H1 (cell line): ENCODE measurements at regions not wholly inside any gene's neighbourhood (a gene's known extent, or its start where the extent isn't known, plus 50 kb on each side); places are given as distances from the start of the nearest gene placed in this dataset.

Experiments
- CREB1 ChIP-seq: IDR thresholded peaks from 2 replicates; pipeline ENCODE4 v1.6.1; 2012; ENCODE audit warnings: inconsistent platforms
- POLR2A ChIP-seq, 2 experiments: IDR thresholded peaks; 1 replicate in 1 of 2; 2 replicates in 1 of 2; pipeline ENCODE4 v1.6.1; 2011; ENCODE audit warnings: low read depth in 2 of 2, low read length in 2 of 2, mild to moderate bottlenecking in 2 of 2; ENCODE audit errors: control extremely low read depth in 1 of 2
- POLR2AphosphoS5 ChIP-seq: IDR thresholded peaks from 2 replicates; pipeline ENCODE4 v1.6.1; 2011; ENCODE audit warnings: low read depth, low read length
- RAD21 ChIP-seq, 2 experiments: IDR thresholded peaks in 1 of 2; conservative IDR thresholded peaks in 1 of 2; 2 replicates each; pipeline ENCODE4 v1.6.1; 2011; ENCODE audit warnings: low read depth in 2 of 2, low read length in 2 of 2, improper control_type of control experiment in 1 of 2, inconsistent platforms in 1 of 2, mild to moderate bottlenecking in 1 of 2, moderate library complexity in 1 of 2
- SIX5 ChIP-seq: IDR thresholded peaks from 2 replicates; pipeline ENCODE4 v1.6.1; 2011; ENCODE audit warnings: mild to moderate bottlenecking, low read depth, low read length
- TF ChIP-seq, protein P1 (sequence below), 3 experiments: IDR thresholded peaks; 1 replicate in 2 of 3; 2 replicates in 1 of 3; pipeline versions ENCODE4 v1.5.1 to v1.6.1; 2011; ENCODE audit warnings: low read length in 3 of 3, mild to moderate bottlenecking in 3 of 3, inconsistent platforms in 2 of 3, low read depth in 1 of 3, moderate library complexity in 1 of 3; ENCODE audit not compliant: insufficient read depth in 1 of 3; ENCODE audit errors: control extremely low read depth in 1 of 3
- TF ChIP-seq, protein P2 (sequence below): IDR thresholded peaks from 2 replicates; pipeline ENCODE4 v1.6.1; 2012; ENCODE audit warnings: low read length, inconsistent platforms

DNA sequence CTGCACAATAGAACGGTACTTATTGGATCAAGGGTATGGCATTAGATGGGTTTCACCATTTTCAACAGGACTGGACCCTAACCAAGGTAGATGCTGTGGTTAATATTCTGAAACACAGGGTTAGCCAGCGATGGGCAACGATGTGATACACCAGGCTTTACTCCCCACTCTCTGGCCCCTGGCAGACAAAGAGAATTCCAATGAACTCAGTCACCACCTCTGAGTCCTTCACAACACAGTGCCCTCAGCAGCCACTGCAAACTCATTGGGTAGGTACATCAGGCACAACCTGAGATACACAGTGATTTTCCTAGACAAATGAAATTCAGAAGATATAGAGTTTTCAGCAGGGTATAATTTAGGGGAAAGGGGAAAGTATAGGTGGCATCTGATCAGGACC, 634.5 kb downstream of the ZEB2 start:
- no peak for TF ChIP-seq POLR2A (IDR thresholded peaks at IDR 0.05; ENCODE audit: control extremely low read depth in 1 of 2, low read depth in 2 of 2, low read length in 2 of 2)
- TF ChIP-seq POLR2AphosphoS5, result no peak
- no peak for TF ChIP-seq CREB1
- TF ChIP-seq, protein P1, sequence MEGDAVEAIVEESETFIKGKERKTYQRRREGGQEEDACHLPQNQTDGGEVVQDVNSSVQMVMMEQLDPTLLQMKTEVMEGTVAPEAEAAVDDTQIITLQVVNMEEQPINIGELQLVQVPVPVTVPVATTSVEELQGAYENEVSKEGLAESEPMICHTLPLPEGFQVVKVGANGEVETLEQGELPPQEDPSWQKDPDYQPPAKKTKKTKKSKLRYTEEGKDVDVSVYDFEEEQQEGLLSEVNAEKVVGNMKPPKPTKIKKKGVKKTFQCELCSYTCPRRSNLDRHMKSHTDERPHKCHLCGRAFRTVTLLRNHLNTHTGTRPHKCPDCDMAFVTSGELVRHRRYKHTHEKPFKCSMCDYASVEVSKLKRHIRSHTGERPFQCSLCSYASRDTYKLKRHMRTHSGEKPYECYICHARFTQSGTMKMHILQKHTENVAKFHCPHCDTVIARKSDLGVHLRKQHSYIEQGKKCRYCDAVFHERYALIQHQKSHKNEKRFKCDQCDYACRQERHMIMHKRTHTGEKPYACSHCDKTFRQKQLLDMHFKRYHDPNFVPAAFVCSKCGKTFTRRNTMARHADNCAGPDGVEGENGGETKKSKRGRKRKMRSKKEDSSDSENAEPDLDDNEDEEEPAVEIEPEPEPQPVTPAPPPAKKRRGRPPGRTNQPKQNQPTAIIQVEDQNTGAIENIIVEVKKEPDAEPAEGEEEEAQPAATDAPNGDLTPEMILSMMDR (IDR thresholded peaks at IDR 0.05; ENCODE audit: control extremely low read depth in 1 of 3, insufficient read depth in 1 of 3, low read depth in 1 of 3, low read length in 3 of 3), result no peak
- TF ChIP-seq RAD21 (IDR thresholded peaks at IDR 0.05 in 1 of 2, conservative IDR thresholded peaks at IDR 0.05 in 1 of 2; ENCODE audit: low read depth in 2 of 2, low read length in 2 of 2), result no peak
- TF ChIP-seq, protein P2, sequence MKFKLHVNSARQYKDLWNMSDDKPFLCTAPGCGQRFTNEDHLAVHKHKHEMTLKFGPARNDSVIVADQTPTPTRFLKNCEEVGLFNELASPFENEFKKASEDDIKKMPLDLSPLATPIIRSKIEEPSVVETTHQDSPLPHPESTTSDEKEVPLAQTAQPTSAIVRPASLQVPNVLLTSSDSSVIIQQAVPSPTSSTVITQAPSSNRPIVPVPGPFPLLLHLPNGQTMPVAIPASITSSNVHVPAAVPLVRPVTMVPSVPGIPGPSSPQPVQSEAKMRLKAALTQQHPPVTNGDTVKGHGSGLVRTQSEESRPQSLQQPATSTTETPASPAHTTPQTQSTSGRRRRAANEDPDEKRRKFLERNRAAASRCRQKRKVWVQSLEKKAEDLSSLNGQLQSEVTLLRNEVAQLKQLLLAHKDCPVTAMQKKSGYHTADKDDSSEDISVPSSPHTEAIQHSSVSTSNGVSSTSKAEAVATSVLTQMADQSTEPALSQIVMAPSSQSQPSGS, result no peak
- no peak for TF ChIP-seq SIX5
